ENCODE measurements at regions not wholly inside any gene's neighbourhood (a gene's known extent, or its start where the extent isn't known, plus 50 kb on each side); places are given as distances from the start of the nearest gene placed in this dataset.
"Not testable (repeated sequence)": the region's sequence is repeated elsewhere in the genome, so short reads cannot be mapped to it uniquely, and the experiment has no call there.

GRCh38 chr16:29301662-29302285 is 104.7 kb downstream of the NPIPB11 start:
- TF ChIP-seq NFE2 (IDR thresholded peaks at IDR 0.05; ENCODE audit: low read depth); TEAD4 (IDR thresholded peaks at IDR 0.05; ENCODE audit: low read length); TEAD4 (CRISPR knock-in tag; IDR thresholded peaks at IDR 0.05; ENCODE audit: borderline replicate concordance); BCOR (IDR thresholded peaks at IDR 0.05); EZH2 (IDR thresholded peaks at IDR 0.05; ENCODE audit: borderline replicate concordance, low read depth, low read length); CTCF (IDR thresholded peaks at IDR 0.05 in 2 of 3, conservative IDR thresholded peaks at IDR 0.05 in 1 of 3; ENCODE audit: insufficient read depth in 2 of 3, low read depth in 1 of 3, low read length in 3 of 3); PREB (CRISPR knock-in tag; IDR thresholded peaks at IDR 0.05); NCOA2 (IDR thresholded peaks at IDR 0.05; ENCODE audit: partially characterized antibody in 2 of 2); ZNF324 (CRISPR knock-in tag; IDR thresholded peaks at IDR 0.05); POLR2A (conservative IDR thresholded peaks at IDR 0.05): not testable (repeated sequence)

Measured in K562 (cell line).